ENCODE measurements at regions not wholly inside any gene's neighbourhood (a gene's known extent, or its start where the extent isn't known, plus 50 kb on each side); places are given as distances from the start of the nearest gene placed in this dataset.

GRCh38 chr12:124230117-124230757 is 64.7 kb upstream of the RFLNA start (continued):
- peak; percentile 72; the same call in 1 of the 2 replicates for TF ChIP-seq ATF7 (IDR thresholded peaks at IDR 0.05)
- TF ChIP-seq NR2C1 (IDR thresholded peaks at IDR 0.05) = no peak
- TF ChIP-seq NR2C1 (tag; IDR thresholded peaks at IDR 0.05) = peak; percentile 43; the same call in 1 of the 2 replicates
- no peak for TF ChIP-seq ZNF584 (CRISPR knock-in tag; IDR thresholded peaks at IDR 0.05; ENCODE audit: low read depth)
- peak; percentile 73; the same call in 1 of the 2 replicates for TF ChIP-seq ZNF175 (CRISPR knock-in tag; IDR thresholded peaks at IDR 0.05; ENCODE audit: low read depth)
- TF ChIP-seq ETV1 (tag; conservative IDR thresholded peaks at IDR 0.05; ENCODE audit: low read depth) = peak; percentile 84
- TF ChIP-seq ZNF436 (CRISPR knock-in tag; IDR thresholded peaks at IDR 0.05) = no peak
- TF ChIP-seq TAF15 (IDR thresholded peaks at IDR 0.05; ENCODE audit: low read depth, low read length) = no peak
- peak; percentile 31; the same call in 1 of the 2 replicates for TF ChIP-seq POLR2H (tag; IDR thresholded peaks at IDR 0.05; ENCODE audit: low read depth)
- peak; percentile 71 for TF ChIP-seq ESRRA (IDR thresholded peaks at IDR 0.05; ENCODE audit: borderline replicate concordance, low read depth)
- TF ChIP-seq MEF2A (IDR thresholded peaks at IDR 0.05; ENCODE audit: control insufficient read depth, low read depth, low read length) = no peak

GRCh38 chr12:124230789-124231188 is 64.1 kb upstream of the RFLNA start:
- Histone ChIP-seq H3K9me1 (ENCODE audit: control insufficient read depth, insufficient read depth, low read length) (no peaks in the 10 kb centered on the region), H3K4me3 (no peak overlapping the region), H3K9ac (ENCODE audit: insufficient read depth in 1 of 2, low read depth in 2 of 2, low read length in 2 of 2) (no peak overlapping the region), H3K4me1 (replicated peaks in 1 of 2; ENCODE audit: control insufficient read depth in 2 of 2, insufficient read depth in 2 of 2, low read length in 2 of 2) (peaks cover 0 to 8% of the 10 kb centered on the region in 2 experiments; a peak in 2 of 5 replicates), H4K20me1 (replicated peaks; ENCODE audit: control insufficient read depth, insufficient read depth, low read length) (no peaks in the 10 kb centered on the region; the same call in none of the 2 replicates), H3K9me3 (replicated peaks; ENCODE audit: control insufficient read depth, insufficient read depth, low read depth, low read length) (no peaks in the 10 kb centered on the region), H2AFZ (ENCODE audit: low read depth, low read length) (no peak overlapping the region), H3K36me3 (ENCODE audit: control insufficient read depth, insufficient read depth, low read length) (no peaks in the 10 kb centered on the region), H3K79me2 (ENCODE audit: control insufficient read depth, insufficient read depth, low read length) (no peaks in the 10 kb centered on the region), H3K4me2 (ENCODE audit: insufficient read depth, low read length) (no peak overlapping the region), H3K27ac (ENCODE audit: extremely low read depth, low read depth, low read length) (no peak overlapping the region), H3K27me3 (ENCODE audit: control insufficient read depth in 2 of 2, insufficient read depth in 2 of 2, low read length in 2 of 2) (peaks cover 23 to 53% of the 10 kb centered on the region in 2 experiments)
- ATAC-seq (no peak), DNase-seq (ENCODE audit: extremely low read depth in 1 of 4, low spot score in 3 of 4) (no peak), FAIRE-seq (no peak)
- no TSS peak for BruUV-seq (replicated peaks)
- ChIA-PET POLR2A (interaction anchor here (1.2 kb wide), 2 partner anchors 11 to 32 kb away, joined by 3 to 5 read pairs; no protein-coding TSS in a partner anchor), CTCF (ENCODE audit: low intra/inter-chr PET ratio) (no interaction called here)
- TF ChIP-seq ZNF696 (CRISPR knock-in tag; conservative IDR thresholded peaks at IDR 0.05) (no peak), E4F1 (CRISPR knock-in tag; IDR thresholded peaks at IDR 0.05; ENCODE audit: borderline replicate concordance) (no peak), CTCFL (IDR thresholded peaks at IDR 0.05; ENCODE audit: borderline replicate concordance, insufficient read depth, low read depth, low read length, poor library complexity, severe bottlenecking) (no peak)
- 15% methylated on average over 3 of the region's 3 CpGs for WGBS (ENCODE audit: insufficient coverage, low coverage, missing lambda C conversion rate)
- intact Hi-C loops (cut with micrococcal nuclease) = no loop called here
- in situ Hi-C loops (cut with MboI) = no loop called here
